GM12864 (cell line): ENCODE measurements at regions not wholly inside any gene's neighbourhood (a gene's known extent, or its start where the extent isn't known, plus 50 kb on each side); places are given as distances from the start of the nearest gene placed in this dataset.

Experiments
- DNase-seq: peaks from one replicate; pipeline ENCODE4 v3.0.0-alpha.2; 2011; ENCODE audit warnings: low read depth
- H3K4me3 ChIP-seq: 2 replicates; pipeline ENCODE4 v1.5.1; 2011; ENCODE audit warnings: mild to moderate bottlenecking, low read depth, low read length, control low read depth
- CTCF ChIP-seq: IDR thresholded peaks from 2 replicates; pipeline ENCODE4 v1.5.1; 2011; ENCODE audit warnings: low read depth, mild to moderate bottlenecking, moderate library complexity, low read length, control low read depth, inconsistent platforms; ENCODE audit errors: missing control alignments

DNA sequence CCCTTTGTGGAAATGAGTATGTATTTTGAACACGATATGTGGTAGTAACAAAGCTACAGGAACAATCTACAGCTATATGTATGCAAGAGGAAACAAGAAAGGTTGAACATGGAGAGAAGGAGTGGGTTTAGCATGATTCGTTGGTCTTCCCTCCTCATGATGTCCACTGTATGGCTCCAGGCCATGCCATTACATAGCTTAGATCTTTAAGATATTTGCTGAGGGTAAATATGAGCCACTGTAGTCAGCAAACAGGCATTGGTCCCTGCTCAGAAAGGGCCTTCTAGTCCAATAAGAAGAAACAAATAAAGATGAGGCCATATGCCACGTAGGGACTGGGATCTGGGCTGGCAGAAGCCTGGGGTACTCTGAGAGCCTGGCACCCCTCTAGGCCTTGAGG lies 543.2 kb upstream of the SGCD start:
- DNase-seq, result no peak
- TF ChIP-seq CTCF, result no peak
- no peak overlapping the region for H3K4me3 ChIP-seq

DNA sequence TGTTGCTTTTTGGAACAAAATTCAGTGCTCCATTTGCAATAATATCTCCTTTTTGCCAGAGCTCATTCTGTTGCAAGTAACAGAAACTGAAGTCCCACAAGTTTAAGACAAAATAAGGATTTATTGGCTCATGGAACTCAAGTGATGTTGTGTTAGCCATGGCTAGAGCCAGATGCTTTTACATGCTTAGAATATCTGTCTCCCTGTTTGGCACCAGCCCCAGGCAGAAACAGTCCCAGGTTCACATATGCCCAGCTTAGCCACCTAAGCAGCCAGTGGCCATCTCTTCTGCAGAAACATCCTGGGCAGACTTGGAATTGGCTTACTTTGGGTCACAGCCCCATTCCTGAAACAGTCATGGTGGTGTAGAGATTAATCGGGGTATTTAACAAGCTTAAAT lies 540.9 kb upstream of the SGCD start:
- TF ChIP-seq CTCF, result no peak
- no peak for DNase-seq
- no peak overlapping the region for H3K4me3 ChIP-seq

DNA sequence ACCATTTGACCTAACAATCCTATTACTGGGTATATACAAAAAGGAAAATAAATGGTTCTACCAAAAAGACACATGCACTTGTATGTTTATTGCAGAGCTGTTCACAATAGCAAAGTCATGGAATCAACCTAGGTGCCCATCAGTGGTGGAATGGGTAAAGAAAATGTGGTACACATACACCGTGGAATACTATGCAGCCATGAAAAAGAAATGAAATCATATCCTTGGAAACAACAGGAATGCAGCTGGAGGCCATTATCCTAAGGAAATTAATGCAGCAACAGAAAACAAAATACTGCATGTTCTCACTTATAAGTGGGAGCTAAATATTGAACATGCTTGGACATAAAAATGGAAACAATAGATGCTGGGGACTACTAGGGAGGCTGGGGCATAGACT lies 534.1 kb upstream of the SGCD start:
- no peak for DNase-seq
- TF ChIP-seq CTCF, result no peak
- no peak overlapping the region for H3K4me3 ChIP-seq

- no peak for DNase-seq
- no peak overlapping the region for H3K4me3 ChIP-seq
- TF ChIP-seq CTCF, result no peak
Measured at GRCh38 chr5:155794795-155795194, 532.2 kb upstream of the SGCD start.

DNA sequence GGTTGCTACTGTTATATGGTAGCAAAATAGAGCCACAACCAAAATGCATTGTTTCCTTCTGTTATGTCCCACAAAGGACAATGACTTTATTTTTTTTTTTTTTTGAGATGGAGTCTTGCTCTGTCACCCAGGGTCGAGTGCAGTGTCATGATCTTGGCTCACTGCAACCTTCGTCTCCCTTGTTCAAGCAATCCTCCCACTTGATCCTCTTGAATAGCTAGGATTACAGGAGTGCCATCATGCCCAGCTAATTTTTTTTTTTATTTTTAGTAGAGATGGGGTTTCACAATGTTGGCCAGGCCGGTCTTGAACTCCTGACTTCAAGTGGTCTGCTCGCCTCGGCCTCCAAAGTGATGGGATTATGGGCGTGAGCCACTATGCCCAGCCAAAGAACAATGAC lies 527.7 kb upstream of the SGCD start:
- TF ChIP-seq CTCF, result no peak
- no peak for DNase-seq
- H3K4me3 ChIP-seq, result no peak overlapping the region

GRCh38 chr5:155807884-155808576 lies 518.9 kb upstream of the SGCD start:
- no peak for TF ChIP-seq CTCF
- DNase-seq, result no peak
- H3K4me3 ChIP-seq, result no peak overlapping the region

DNA sequence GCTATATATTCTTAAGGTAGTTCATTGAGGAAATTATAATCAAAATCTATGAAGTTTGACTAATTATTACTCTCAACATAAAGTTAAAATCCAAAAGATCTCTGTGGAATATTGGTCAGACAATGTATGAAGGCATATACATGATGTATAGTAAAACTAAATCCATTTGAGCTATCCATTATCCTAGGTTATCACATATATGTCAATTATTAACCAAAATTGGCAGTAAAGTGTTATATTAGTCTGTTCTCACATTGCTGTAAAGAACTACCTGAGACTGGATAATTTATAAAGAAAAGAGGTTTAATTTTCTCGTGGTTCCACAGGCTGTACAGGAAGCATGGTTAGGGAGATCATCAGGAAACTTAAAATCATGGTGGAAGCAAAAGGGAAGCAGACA lies 511.7 kb upstream of the SGCD start:
- no peak for DNase-seq
- H3K4me3 ChIP-seq, result no peak overlapping the region
- no peak for TF ChIP-seq CTCF
